ENCODE measurements at regions not wholly inside any gene's neighbourhood (a gene's known extent, or its start where the extent isn't known, plus 50 kb on each side); places are given as distances from the start of the nearest gene placed in this dataset.

DNA sequence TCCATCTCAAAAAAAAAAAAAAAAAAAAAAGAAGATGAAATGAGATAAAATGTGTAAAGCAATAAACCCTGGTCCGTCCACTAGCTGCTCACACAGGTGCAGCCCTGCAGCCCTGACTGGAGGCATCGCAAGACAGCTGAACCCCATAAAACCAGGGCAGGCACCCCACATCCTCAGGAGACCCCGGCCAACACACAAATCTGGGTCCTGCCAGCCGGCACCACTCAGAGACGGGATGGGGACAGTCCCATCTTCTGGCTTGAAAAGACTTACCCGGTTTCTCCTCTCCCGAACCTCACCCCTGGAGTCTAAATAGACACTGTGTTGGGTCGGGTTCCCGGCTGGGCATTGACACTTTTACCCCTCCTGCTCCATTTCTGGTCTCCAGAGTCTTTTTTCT, 52.7 kb upstream of the TNRC6C start:
- no peaks in the 10 kb centered on the region for H3K27me3 ChIP-seq (ENCODE audit: control insufficient read depth, insufficient read depth, low read length)
- DNase-seq (ENCODE audit: low read depth, low spot score), result no peak
- H3K4me3 ChIP-seq (ENCODE audit: low read length), result no peak overlapping the region
- no CpG with 5 or more reads among the region's 9 CpGs for WGBS (ENCODE audit: insufficient coverage, insufficient read length)
- H3K36me3 ChIP-seq (ENCODE audit: control insufficient read depth, insufficient read depth, low read length), result no peaks in the 10 kb centered on the region
- H3K4me1 ChIP-seq (ENCODE audit: control insufficient read depth, insufficient read depth, low read length), result no peaks in the 10 kb centered on the region
- no peak overlapping the region for H3K27ac ChIP-seq (ENCODE audit: low read length)
- H3K9me3 ChIP-seq (ENCODE audit: control insufficient read depth, insufficient read depth, low read length), result no peaks in the 10 kb centered on the region

DNA sequence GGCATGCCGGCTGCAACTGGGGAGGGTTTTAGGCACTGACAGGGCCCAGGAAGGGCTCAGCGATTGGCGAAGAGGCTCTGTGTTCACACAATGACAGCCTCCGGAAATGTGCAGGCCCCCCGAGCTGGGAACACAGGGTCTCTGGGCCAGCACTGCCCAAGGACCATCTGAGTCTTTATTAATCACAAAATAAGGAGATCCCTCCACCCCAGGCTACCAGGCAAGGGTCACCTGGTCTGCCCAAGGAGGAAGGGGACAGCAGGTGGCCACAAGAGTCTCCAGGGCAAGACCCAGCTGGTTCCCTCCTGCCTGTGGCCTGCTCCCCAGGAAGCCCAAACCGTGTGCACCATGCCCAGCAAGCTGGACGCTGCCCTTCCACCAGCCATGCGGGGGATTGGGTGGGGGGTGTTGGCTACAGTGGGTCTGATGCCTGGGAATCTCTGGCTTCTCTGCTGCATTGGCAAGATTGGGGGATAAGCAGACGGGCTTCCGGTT, 52.1 kb upstream of the TNRC6C start:
- no CpG with 5 or more reads among the region's 10 CpGs for WGBS (ENCODE audit: insufficient coverage, insufficient read length)
- Histone ChIP-seq H3K36me3 (ENCODE audit: control insufficient read depth, insufficient read depth, low read length) (no peaks in the 10 kb centered on the region), H3K4me3 (ENCODE audit: low read length) (no peak overlapping the region), H3K27me3 (ENCODE audit: control insufficient read depth, insufficient read depth, low read length) (no peaks in the 10 kb centered on the region), H3K9me3 (ENCODE audit: control insufficient read depth, insufficient read depth, low read length) (no peaks in the 10 kb centered on the region), H3K4me1 (ENCODE audit: control insufficient read depth, insufficient read depth, low read length) (no peaks in the 10 kb centered on the region), H3K27ac (ENCODE audit: low read length) (no peak overlapping the region)
- no peak for DNase-seq (ENCODE audit: low read depth, low spot score)

GRCh38 chr17:77907497-77908461, 50.7 kb upstream of the TNRC6C start:
- no peaks in the 10 kb centered on the region for H3K4me1 ChIP-seq (ENCODE audit: control insufficient read depth, insufficient read depth, low read length)
- H3K36me3 ChIP-seq (ENCODE audit: control insufficient read depth, insufficient read depth, low read length), result no peaks in the 10 kb centered on the region
- DNase-seq (ENCODE audit: low read depth, low spot score), result no peak
- no peaks in the 10 kb centered on the region for H3K9me3 ChIP-seq (ENCODE audit: control insufficient read depth, insufficient read depth, low read length)
- H3K4me3 ChIP-seq (ENCODE audit: low read length), result no peak overlapping the region
- WGBS (ENCODE audit: insufficient coverage, insufficient read length), result no CpG with 5 or more reads among the region's 23 CpGs
- no peak overlapping the region for H3K27ac ChIP-seq (ENCODE audit: low read length)
- H3K27me3 ChIP-seq (ENCODE audit: control insufficient read depth, insufficient read depth, low read length), result no peaks in the 10 kb centered on the region

- H3K27ac ChIP-seq (ENCODE audit: low read length), result no peak overlapping the region
- no peaks in the 10 kb centered on the region for H3K27me3 ChIP-seq (ENCODE audit: control insufficient read depth, insufficient read depth, low read length)
- no peak for DNase-seq (ENCODE audit: low read depth, low spot score)
- H3K4me1 ChIP-seq (ENCODE audit: control insufficient read depth, insufficient read depth, low read length), result no peaks in the 10 kb centered on the region
- no CpG with 5 or more reads among the region's 4 CpGs for WGBS (ENCODE audit: insufficient coverage, insufficient read length)
- no peaks in the 10 kb centered on the region for H3K9me3 ChIP-seq (ENCODE audit: control insufficient read depth, insufficient read depth, low read length)
- H3K36me3 ChIP-seq (ENCODE audit: control insufficient read depth, insufficient read depth, low read length), result no peaks in the 10 kb centered on the region
- no peak overlapping the region for H3K4me3 ChIP-seq (ENCODE audit: low read length)
Observed at GRCh38 chr17:77908501-77908900, 50.0 kb upstream of the TNRC6C start.

Measured in iPS DF 6.9 (cell line).